Neuronal stem cell (in vitro differentiated cells): ENCODE measurements at regions not wholly inside any gene's neighbourhood (a gene's known extent, or its start where the extent isn't known, plus 50 kb on each side); places are given as distances from the start of the nearest gene placed in this dataset.
A peak's percentile ranks its signal among the peaks of the same experiment; 100 is the strongest.

Source experiments
- DNase-seq: peaks from one replicate; pipeline ENCODE4 v3.0.0-alpha.2; 2013; ENCODE audit warnings: low spot score
- H2AFZ ChIP-seq: one replicate; pipeline ENCODE4 v1.6.1; 2013; ENCODE audit warnings: mild to moderate bottlenecking, low read length, inconsistent platforms
- H2AK5ac ChIP-seq: 2 replicates; pipeline ENCODE4 v1.6.1; 2013; ENCODE audit warnings: low read depth, mild to moderate bottlenecking, inconsistent platforms, low read length, moderate library complexity, mixed read lengths
- H2BK120ac ChIP-seq: 2 replicates; pipeline ENCODE4 v1.6.1; 2013; ENCODE audit warnings: low read depth, mild to moderate bottlenecking, inconsistent platforms, low read length, moderate library complexity, mixed read lengths
- H2BK12ac ChIP-seq: one replicate; pipeline ENCODE4 v1.6.1; 2013; ENCODE audit warnings: low read length, inconsistent platforms
- H2BK15ac ChIP-seq: 2 replicates; pipeline ENCODE4 v1.6.1; 2013; ENCODE audit warnings: mild to moderate bottlenecking, low read length, inconsistent platforms, mixed read lengths
- H2BK5ac ChIP-seq: one replicate; pipeline ENCODE4 v1.6.1; 2013; ENCODE audit warnings: inconsistent platforms, mild to moderate bottlenecking, low read length, moderate library complexity
- H3K14ac ChIP-seq: one replicate; pipeline ENCODE4 v1.6.1; 2013; ENCODE audit warnings: low read length, inconsistent platforms
- H3K18ac ChIP-seq: 2 replicates; pipeline ENCODE4 v1.6.1; 2013; ENCODE audit warnings: low read length, inconsistent platforms
- H3K23ac ChIP-seq: 2 replicates; pipeline ENCODE4 v1.6.1; 2013; ENCODE audit warnings: low read depth, mild to moderate bottlenecking, mixed read lengths, low read length, inconsistent platforms; ENCODE audit not compliant: poor library complexity
- H3K27ac ChIP-seq: replicated peaks from 3 replicates; pipeline ENCODE4 v1.5.1; 2013; ENCODE audit warnings: low read length, inconsistent platforms
- H3K27me3 ChIP-seq, 3 experiments: 2 replicates each; pipeline ENCODE4 v1.6.1; 2013; ENCODE audit warnings: low read length in 3 of 3, mild to moderate bottlenecking in 2 of 3, inconsistent platforms in 1 of 3, low read depth in 1 of 3, mixed read lengths in 1 of 3, moderate library complexity in 1 of 3; ENCODE audit not compliant: control insufficient read depth in 3 of 3, insufficient read depth in 3 of 3
- H3K36me3 ChIP-seq, 2 donors: replicated peaks in 1 of 2; 2 replicates each; pipeline ENCODE4 v1.6.1; 2013; ENCODE audit warnings: low read length in 2 of 2; ENCODE audit not compliant: control insufficient read depth in 2 of 2, insufficient read depth in 2 of 2
- H3K4ac ChIP-seq: 2 replicates; pipeline ENCODE4 v1.6.1; 2013; ENCODE audit warnings: inconsistent platforms, mild to moderate bottlenecking, low read length, moderate library complexity
- H3K4me1 ChIP-seq, 2 donors: 1 replicate in 1 of 2; 2 replicates in 1 of 2; pipeline ENCODE4 v1.6.1; 2013; ENCODE audit warnings: low read length in 2 of 2, low read depth in 1 of 2; ENCODE audit not compliant: control insufficient read depth in 2 of 2, insufficient read depth in 1 of 2
- H3K4me2 ChIP-seq: one replicate; pipeline ENCODE4 v1.6.1; 2013; ENCODE audit warnings: mild to moderate bottlenecking, low read length, inconsistent platforms; ENCODE audit not compliant: insufficient read depth, poor library complexity, severe bottlenecking
- H3K4me3 ChIP-seq, 2 donors: 2 replicates each; pipeline ENCODE4 v1.5.1; 2013; ENCODE audit warnings: low read length in 2 of 2, mild to moderate bottlenecking in 2 of 2, inconsistent platforms in 1 of 2, moderate library complexity in 1 of 2
- H3K79me1 ChIP-seq: one replicate; pipeline ENCODE4 v1.6.1; 2013; ENCODE audit warnings: low read depth, mild to moderate bottlenecking, inconsistent platforms, low read length, moderate library complexity
- H3K9ac ChIP-seq: one replicate; pipeline ENCODE4 v1.6.1; 2013; ENCODE audit warnings: mild to moderate bottlenecking, low read depth, low read length, inconsistent platforms; ENCODE audit not compliant: poor library complexity
- H3K9me3 ChIP-seq, 2 donors: replicated peaks in 1 of 2; 2 replicates each; pipeline versions ENCODE3 to v1.6.1; 2013; ENCODE audit warnings: low read length in 2 of 2, mild to moderate bottlenecking in 2 of 2, inconsistent platforms in 1 of 2, low read depth in 1 of 2, mixed read lengths in 1 of 2, moderate library complexity in 1 of 2; ENCODE audit not compliant: control insufficient read depth in 2 of 2, insufficient read depth in 1 of 2
- H4K8ac ChIP-seq: one replicate; pipeline ENCODE4 v1.6.1; 2013; ENCODE audit warnings: low read depth, mild to moderate bottlenecking, inconsistent platforms, low read length, moderate library complexity
- H4K91ac ChIP-seq: one replicate; pipeline ENCODE4 v1.6.1; 2013; ENCODE audit warnings: low read length, low read depth, mild to moderate bottlenecking, inconsistent platforms; ENCODE audit not compliant: poor library complexity
- WGBS, 2 donors: extraction: QIAGEN DNeasy Blood & Tissue Kit; methylation state at CpG; one replicate each; pipeline ENCODE4 v1.1.7; 2013; ENCODE audit warnings: missing lambda C conversion rate in 2 of 2, mixed read lengths in 1 of 2; ENCODE audit not compliant: insufficient read length in 2 of 2, insufficient replicate concordance in 1 of 2; ENCODE audit errors: extremely low coverage in 2 of 2; 5-methylcytosine and 5-hydroxymethylcytosine counted together

- Histone ChIP-seq H3K23ac (no peak overlapping the region), H3K14ac (no peak overlapping the region), H3K4me3 (no peak overlapping the region), H3K27ac (no peak overlapping the region), H2BK120ac (no peak overlapping the region), H3K27me3 (peaks cover 0 to under 1% (median 0%) of the 10 kb centered on the region in 3 experiments), H3K79me1 (peaks cover 2% of the 10 kb centered on the region), H2BK15ac (no peak overlapping the region), H3K4me2 (no peak overlapping the region), H2AFZ (no peak overlapping the region), H2AK5ac (no peak overlapping the region), H4K8ac (no peak overlapping the region), H3K4me1 (no peaks in the 10 kb centered on the region), H3K4ac (no peak overlapping the region), H3K36me3 (no peaks in the 10 kb centered on the region), H2BK5ac (no peak overlapping the region), H3K18ac (no peak overlapping the region), H3K9ac (no peak overlapping the region), H3K9me3 (no peaks in the 10 kb centered on the region), H2BK12ac (no peak overlapping the region), H4K91ac (no peak overlapping the region)
- DNase-seq, result no peak
- WGBS, 2 donors, result no CpG with 5 or more reads among the region's 1 CpG
Observed at GRCh38 chr16:8500351-8500750, 90.0 kb downstream of the TMEM114 start.

GRCh38 chr16:8496364-8496763, 93.9 kb downstream of the TMEM114 start:
- Histone ChIP-seq H3K79me1 (peaks cover 2% of the 10 kb centered on the region), H3K9ac (no peak overlapping the region), H3K4me3 (no peak overlapping the region), H3K4me2 (no peak overlapping the region), H3K23ac (no peak overlapping the region), H2BK5ac (no peak overlapping the region), H3K4ac (no peak overlapping the region), H3K14ac (no peak overlapping the region), H2BK15ac (no peak overlapping the region), H4K8ac (no peak overlapping the region), H2BK12ac (no peak overlapping the region), H2BK120ac (no peak overlapping the region), H3K27me3 (peaks cover 0 to 28% (median 0%) of the 10 kb centered on the region in 3 experiments), H2AFZ (no peak overlapping the region), H3K36me3 (no peaks in the 10 kb centered on the region), H4K91ac (no peak overlapping the region), H3K18ac (no peak overlapping the region), H2AK5ac (no peak overlapping the region), H3K9me3 (no peaks in the 10 kb centered on the region), H3K27ac (no peak overlapping the region), H3K4me1 (peaks cover 0 to 2% of the 10 kb centered on the region in 2 donors)
- WGBS, 2 donors, result no CpG with 5 or more reads among the region's 3 CpGs
- no peak for DNase-seq

GRCh38 chr16:8493972-8494371, 96.3 kb downstream of the TMEM114 start:
- no peak overlapping the region for H3K23ac ChIP-seq
- H3K79me1 ChIP-seq, result peaks cover 2% of the 10 kb centered on the region
- no CpG with 5 or more reads among the region's 1 CpG for WGBS, 2 donors
- no peak overlapping the region for H3K4me3 ChIP-seq
- no peak overlapping the region for H3K9ac ChIP-seq
- H3K4me2 ChIP-seq, result no peak overlapping the region
- no peak overlapping the region for H2BK5ac ChIP-seq
- no peak overlapping the region for H3K14ac ChIP-seq
- H3K27me3 ChIP-seq, result peaks cover 0 to 35% (median 0%) of the 10 kb centered on the region in 3 experiments
- no peak overlapping the region for H2AK5ac ChIP-seq
- H3K4ac ChIP-seq, result no peak overlapping the region
- H2BK15ac ChIP-seq, result no peak overlapping the region
- H2BK12ac ChIP-seq, result no peak overlapping the region
- H3K27ac ChIP-seq, result no peak overlapping the region
- peaks cover 0 to 2% of the 10 kb centered on the region in 2 donors for H3K4me1 ChIP-seq
- H3K9me3 ChIP-seq, result no peaks in the 10 kb centered on the region
- peak overlapping the region; percentile 5 for H3K18ac ChIP-seq
- no peak overlapping the region for H2BK120ac ChIP-seq
- H4K91ac ChIP-seq, result no peak overlapping the region
- H4K8ac ChIP-seq, result no peak overlapping the region
- DNase-seq, result no peak
- no peak overlapping the region for H2AFZ ChIP-seq
- no peaks in the 10 kb centered on the region for H3K36me3 ChIP-seq

- no peak for DNase-seq
- H3K36me3 ChIP-seq, result no peaks in the 10 kb centered on the region
- H3K27me3 ChIP-seq, result peaks cover 0 to 44% (median 0%) of the 10 kb centered on the region in 3 experiments
- no peak overlapping the region for H2BK12ac ChIP-seq
- no peak overlapping the region for H4K8ac ChIP-seq
- H2AK5ac ChIP-seq, result no peak overlapping the region
- H3K79me1 ChIP-seq, result peaks cover 2% of the 10 kb centered on the region
- H3K4me1 ChIP-seq, result peaks cover 0 to 2% of the 10 kb centered on the region in 2 donors
- H3K23ac ChIP-seq, result no peak overlapping the region
- no peak overlapping the region for H3K9ac ChIP-seq
- H2BK5ac ChIP-seq, result no peak overlapping the region
- no peak overlapping the region for H3K27ac ChIP-seq
- no peak overlapping the region for H3K4me3 ChIP-seq
- H2BK15ac ChIP-seq, result no peak overlapping the region
- H2AFZ ChIP-seq, result no peak overlapping the region
- no peak overlapping the region for H4K91ac ChIP-seq
- no peak overlapping the region for H3K4ac ChIP-seq
- H3K9me3 ChIP-seq, result no peaks in the 10 kb centered on the region
- H2BK120ac ChIP-seq, result no peak overlapping the region
- H3K18ac ChIP-seq, result no peak overlapping the region
- H3K14ac ChIP-seq, result no peak overlapping the region
- H3K4me2 ChIP-seq, result no peak overlapping the region
Observed at GRCh38 chr16:8492690-8493089, 97.6 kb downstream of the TMEM114 start.
